GM19395 (cell line): ENCODE measurements at regions not wholly inside any gene's neighbourhood (a gene's known extent, or its start where the extent isn't known, plus 50 kb on each side); places are given as distances from the start of the nearest gene placed in this dataset.

Experiments
- ATAC-seq: cut with Tn5 transposase; IDR thresholded peaks from one replicate; pipeline ENCODE4 v1.9.1; 2021; ENCODE audit warnings: mild to moderate bottlenecking, moderate library complexity; ENCODE audit not compliant: unreplicated experiment

GRCh38 chr11:119496997-119497396 is 74.0 kb upstream of the THY1 start:
- ATAC-seq = no peak

GRCh38 chr11:119496469-119496868 is 73.5 kb upstream of the THY1 start:
- ATAC-seq = no peak

GRCh38 chr11:119493712-119494111 is 70.7 kb upstream of the THY1 start:
- no peak for ATAC-seq

GRCh38 chr11:119491753-119492510 is 69.0 kb upstream of the THY1 start:
- ATAC-seq = no peak

- ATAC-seq = no peak
These were observed 67.5 kb upstream of the THY1 start for GRCh38 chr11:119490253-119491006.

- ATAC-seq = no peak
These were observed 66.1 kb upstream of the THY1 start for GRCh38 chr11:119489087-119489486.

- no peak for ATAC-seq
These were observed 65.5 kb upstream of the THY1 start for GRCh38 chr11:119488256-119488995.

GRCh38 chr11:119486691-119487259 is 63.8 kb upstream of the THY1 start:
- no peak for ATAC-seq

- no peak for ATAC-seq
These were observed 63.0 kb upstream of the THY1 start for GRCh38 chr11:119486016-119486415.

- no peak for ATAC-seq
These were observed 62.0 kb upstream of the THY1 start for GRCh38 chr11:119484741-119485605.

- no peak for ATAC-seq
These were observed 61.0 kb upstream of the THY1 start for GRCh38 chr11:119483881-119484371.

GRCh38 chr11:119483341-119483880 is 60.4 kb upstream of the THY1 start:
- ATAC-seq = no peak

- no peak for ATAC-seq
These were observed 59.6 kb upstream of the THY1 start for GRCh38 chr11:119482521-119483011.

- ATAC-seq = no peak
These were observed 58.9 kb upstream of the THY1 start for GRCh38 chr11:119481667-119482400.

GRCh38 chr11:119481021-119481666 is 58.2 kb upstream of the THY1 start:
- no peak for ATAC-seq

GRCh38 chr11:119480380-119481020 is 57.5 kb upstream of the THY1 start:
- no peak for ATAC-seq

GRCh38 chr11:119479685-119480275 is 56.8 kb upstream of the THY1 start:
- no peak for ATAC-seq
